ENCODE measurements at regions not wholly inside any gene's neighbourhood (a gene's known extent, or its start where the extent isn't known, plus 50 kb on each side); places are given as distances from the start of the nearest gene placed in this dataset.

- no peak for DNase-seq
These were observed 61.2 kb downstream of the KLF6 start for GRCh38 chr10:3723766-3724165.

- no peak for DNase-seq
These were observed 64.6 kb downstream of the KLF6 start for GRCh38 chr10:3720228-3721019.

- no peak for DNase-seq
These were observed 65.8 kb downstream of the KLF6 start for GRCh38 chr10:3719024-3719843.

- DNase-seq: no peak
These were observed 68.9 kb downstream of the KLF6 start for GRCh38 chr10:3716093-3716492.

GRCh38 chr10:3714967-3715366 lies 70.0 kb downstream of the KLF6 start:
- DNase-seq: no peak

- no peak for DNase-seq
These were observed 70.5 kb downstream of the KLF6 start for GRCh38 chr10:3714531-3714930.

GRCh38 chr10:3712707-3713106 lies 72.3 kb downstream of the KLF6 start:
- no peak for DNase-seq

- no peak for DNase-seq
These were observed 73.1 kb downstream of the KLF6 start for GRCh38 chr10:3711918-3712317.

- no peak for DNase-seq
These were observed 74.2 kb downstream of the KLF6 start for GRCh38 chr10:3710764-3711163.

- no peak for DNase-seq
These were observed 75.5 kb downstream of the KLF6 start for GRCh38 chr10:3709456-3710060.

- DNase-seq: no peak
These were observed 76.2 kb downstream of the KLF6 start for GRCh38 chr10:3708852-3709251.

- peak; percentile 5 to 42 (median 17) for DNase-seq
These were observed 80.3 kb downstream of the KLF6 start for GRCh38 chr10:3704565-3705325.

GRCh38 chr10:3702569-3702968 lies 82.4 kb downstream of the KLF6 start:
- DNase-seq: peak in 1 of 3 experiments; percentile 1

- DNase-seq: no peak
These were observed 82.9 kb downstream of the KLF6 start for GRCh38 chr10:3702056-3702546.

- DNase-seq: no peak
These were observed 83.5 kb downstream of the KLF6 start for GRCh38 chr10:3701491-3701890.

- no peak for DNase-seq
These were observed 84.4 kb downstream of the KLF6 start for GRCh38 chr10:3700531-3701076.

GRCh38 chr10:3699916-3700315 lies 85.1 kb downstream of the KLF6 start:
- no peak for DNase-seq

- DNase-seq: no peak
These were observed 86.7 kb downstream of the KLF6 start for GRCh38 chr10:3698312-3698711.

- DNase-seq: no peak
These were observed 91.3 kb downstream of the KLF6 start for GRCh38 chr10:3693698-3694080.

GRCh38 chr10:3693022-3693697 lies 91.8 kb downstream of the KLF6 start:
- no peak for DNase-seq

- no peak for DNase-seq
These were observed 92.5 kb downstream of the KLF6 start for GRCh38 chr10:3692387-3692999.
